Epithelial cell of prostate (primary cell): ENCODE measurements at regions not wholly inside any gene's neighbourhood (a gene's known extent, or its start where the extent isn't known, plus 50 kb on each side); places are given as distances from the start of the nearest gene placed in this dataset.

Experiments
- DNase-seq: peaks from one replicate; pipeline ENCODE4 v3.0.0-alpha.2; 2011; ENCODE audit warnings: low read depth, low spot score
- H3K27ac ChIP-seq: fragments of 450-650 bp; 2 replicates; pipeline ENCODE4 v1.5.1; 2017; ENCODE audit warnings: mild to moderate bottlenecking

DNA sequence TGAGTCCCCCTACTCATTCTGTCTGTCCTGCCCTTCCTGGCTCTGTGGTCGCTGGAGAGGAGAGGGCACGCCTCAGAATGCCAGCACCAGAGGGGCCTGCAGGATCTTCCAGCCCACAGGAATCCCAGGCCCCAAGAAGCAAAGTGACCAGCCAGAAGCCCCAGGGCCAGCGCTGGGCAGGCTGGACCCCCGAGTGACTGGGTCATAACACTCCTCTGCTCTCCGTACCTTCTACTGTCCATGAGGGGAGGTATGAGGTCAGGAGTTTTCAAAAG is 102.6 kb upstream of the GPR26 start:
- no peak overlapping the region for H3K27ac ChIP-seq
- no peak for DNase-seq

DNA sequence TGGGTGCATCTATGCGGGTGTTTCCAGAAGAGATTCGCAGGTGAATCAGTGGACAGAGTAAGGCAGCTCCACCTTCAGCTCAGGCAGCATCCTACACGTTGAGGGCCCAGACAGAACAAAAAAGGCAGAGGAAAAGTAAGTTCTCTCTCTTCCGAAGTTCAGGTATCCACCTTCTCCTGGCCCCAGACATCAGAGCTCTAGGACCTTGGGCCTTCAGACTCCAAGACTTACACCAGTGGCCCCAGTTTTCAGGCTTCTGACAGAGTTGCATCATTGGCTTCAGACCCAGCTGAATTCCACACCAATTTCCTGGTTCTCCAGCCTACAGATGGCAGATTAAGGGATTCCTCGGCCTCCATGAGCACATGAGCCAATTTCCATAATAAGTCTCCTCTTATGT is 102.2 kb upstream of the GPR26 start:
- DNase-seq = no peak
- H3K27ac ChIP-seq = no peak overlapping the region

DNA sequence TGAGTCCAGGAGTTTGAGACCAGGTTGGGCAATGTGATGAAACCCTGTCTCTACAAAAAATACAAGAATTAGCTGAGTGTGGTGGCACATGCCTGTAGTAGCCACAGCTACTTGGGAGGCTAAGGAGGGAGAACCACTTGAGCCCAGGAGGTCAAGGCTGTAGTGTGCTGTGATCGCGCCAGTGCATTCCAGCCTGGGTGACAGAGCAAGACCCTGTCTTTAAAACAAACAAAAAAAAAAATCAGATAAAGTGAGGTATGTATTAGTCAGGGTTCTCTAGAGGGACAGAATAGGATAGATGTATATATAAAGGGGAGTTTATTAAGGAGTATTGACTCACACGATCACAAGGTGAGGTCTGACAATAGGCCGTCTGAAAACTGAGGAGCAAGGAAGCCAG is 101.5 kb upstream of the GPR26 start:
- DNase-seq = no peak

DNA sequence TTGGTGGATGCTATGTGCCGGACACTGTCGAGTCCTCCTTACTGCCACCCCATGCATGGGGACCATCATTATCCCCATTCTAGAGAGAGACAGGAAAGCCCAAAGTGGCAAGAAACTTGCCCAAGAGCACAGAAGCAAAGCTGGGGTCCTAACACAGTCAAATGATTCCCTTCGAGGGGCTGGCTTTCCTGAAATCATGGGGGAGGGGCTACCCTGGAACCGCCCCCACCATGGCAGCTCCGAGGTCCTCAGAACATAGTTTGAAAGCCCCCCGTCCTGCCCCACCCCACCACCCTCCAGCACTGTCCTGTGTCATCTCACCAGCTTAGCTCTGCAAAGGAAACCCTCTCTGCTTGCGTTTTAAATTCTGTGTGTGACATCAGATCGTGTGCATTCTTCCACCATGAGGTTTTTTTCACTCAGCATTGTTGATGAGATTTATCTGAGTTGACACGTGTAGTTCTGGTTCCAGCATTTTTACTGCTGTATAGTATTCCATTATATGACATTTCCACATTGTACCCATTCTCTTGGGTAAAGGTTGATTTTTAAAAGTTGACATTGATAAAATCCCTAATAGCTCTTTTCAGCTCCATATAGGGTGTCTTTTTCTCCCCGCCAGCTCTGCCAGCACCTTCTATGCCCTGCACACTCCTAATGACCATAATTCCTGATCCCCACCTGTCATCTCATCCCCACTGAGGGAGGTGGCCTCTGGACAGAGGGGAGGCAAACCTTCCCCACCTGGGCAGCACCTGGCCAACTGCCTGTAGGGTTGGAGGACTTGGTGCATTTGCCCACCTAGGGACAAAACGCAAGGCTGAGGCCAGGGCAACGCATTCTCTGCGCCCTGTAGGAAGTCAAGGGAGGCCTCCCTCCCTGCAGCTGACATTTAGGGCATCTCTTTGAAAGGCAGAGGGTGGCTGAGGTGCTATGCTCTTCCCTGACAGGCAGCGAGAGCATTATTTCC is 100.2 kb upstream of the GPR26 start:
- DNase-seq = no peak
- H3K27ac ChIP-seq = no peak overlapping the region

More for the DNA sequence above, 101.5 kb upstream of the GPR26 start:
- H3K27ac ChIP-seq = no peak overlapping the region

DNA sequence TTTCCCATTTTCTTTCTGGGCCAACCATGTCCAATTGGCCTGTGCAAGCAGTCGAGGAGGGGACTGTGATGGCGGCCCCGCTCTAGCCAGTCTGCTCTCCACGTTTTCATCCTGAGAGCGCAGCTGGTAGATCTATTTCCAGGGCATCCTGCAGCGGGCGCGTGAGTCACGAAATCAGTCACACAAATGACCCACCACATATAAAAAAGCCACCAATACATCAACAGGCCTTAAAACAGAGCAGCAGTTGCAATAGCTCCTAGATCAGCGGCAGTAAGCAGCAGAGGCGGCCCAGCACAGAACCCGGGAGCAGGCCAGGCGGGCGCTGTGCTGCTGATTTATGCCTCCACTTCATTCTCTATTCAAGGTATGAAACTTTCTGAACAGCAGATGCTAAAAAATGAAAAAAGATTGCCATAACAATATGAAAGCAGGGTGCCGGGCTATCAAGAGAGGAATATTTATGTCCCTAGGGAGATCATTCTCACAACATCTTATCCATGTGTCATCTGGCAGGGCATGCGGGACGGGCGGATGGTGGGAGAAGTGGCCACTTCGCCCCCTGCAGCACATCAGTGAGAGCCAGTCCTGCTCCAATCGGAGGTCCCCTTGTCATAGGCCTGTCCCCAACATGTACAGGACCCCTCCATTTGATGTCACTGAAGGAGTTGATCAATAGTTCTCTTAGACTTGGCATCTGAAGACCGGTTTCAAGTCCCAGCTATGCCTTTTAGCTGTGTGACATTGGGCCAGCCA is 98.0 kb upstream of the GPR26 start:
- H3K27ac ChIP-seq = no peak overlapping the region
- no peak for DNase-seq

DNA sequence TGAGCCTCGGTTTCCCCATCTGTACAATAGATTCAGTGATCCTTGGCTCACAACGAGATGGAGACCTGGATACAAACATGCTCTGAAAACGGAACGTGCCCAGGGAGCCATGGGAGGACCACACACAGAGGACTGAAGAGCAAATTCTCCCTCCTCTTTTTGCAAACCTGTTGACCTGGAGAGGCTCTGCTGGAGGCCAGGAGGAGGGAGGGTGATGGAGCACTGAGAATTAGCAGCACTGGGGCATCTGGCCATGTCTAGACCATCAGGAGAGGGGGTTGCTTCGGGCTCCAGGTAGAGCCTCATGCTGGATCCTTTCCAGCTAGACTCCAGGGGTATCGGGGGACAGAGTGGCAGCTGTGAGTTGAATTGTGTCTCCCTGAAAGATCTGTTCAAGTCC is 97.4 kb upstream of the GPR26 start:
- DNase-seq = no peak

DNA sequence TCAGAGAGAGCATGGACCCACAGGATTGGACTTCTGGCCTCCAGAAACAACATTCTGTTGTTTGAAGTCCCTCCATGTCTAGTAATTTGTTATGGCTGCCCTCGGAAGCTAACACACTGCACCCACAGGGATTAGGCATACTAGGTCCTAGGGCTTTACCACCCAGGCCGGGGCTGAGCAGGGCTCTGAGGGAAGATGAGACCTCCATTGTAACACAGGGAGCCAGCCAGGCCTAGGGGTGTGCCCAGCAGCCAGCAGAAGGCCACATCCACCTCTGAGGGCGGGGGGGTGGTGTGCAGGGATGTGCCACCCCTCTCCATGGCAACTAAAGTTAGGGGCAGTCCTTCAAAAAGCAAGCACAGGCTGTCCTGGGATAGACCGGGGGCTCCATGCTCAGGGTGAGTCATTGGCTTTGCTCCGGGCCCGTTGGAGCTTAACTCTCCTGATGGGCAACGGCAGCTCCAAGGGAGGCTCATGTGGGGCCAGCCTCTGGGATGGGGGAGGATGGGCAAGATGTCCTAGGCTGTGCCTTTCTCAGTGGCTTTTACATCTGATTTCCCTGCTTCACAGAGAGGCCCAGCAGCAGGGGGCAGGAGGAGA is 96.6 kb upstream of the GPR26 start:
- H3K27ac ChIP-seq = no peak overlapping the region
- no peak for DNase-seq

More for the DNA sequence above, 97.4 kb upstream of the GPR26 start:
- H3K27ac ChIP-seq = no peak overlapping the region

DNA sequence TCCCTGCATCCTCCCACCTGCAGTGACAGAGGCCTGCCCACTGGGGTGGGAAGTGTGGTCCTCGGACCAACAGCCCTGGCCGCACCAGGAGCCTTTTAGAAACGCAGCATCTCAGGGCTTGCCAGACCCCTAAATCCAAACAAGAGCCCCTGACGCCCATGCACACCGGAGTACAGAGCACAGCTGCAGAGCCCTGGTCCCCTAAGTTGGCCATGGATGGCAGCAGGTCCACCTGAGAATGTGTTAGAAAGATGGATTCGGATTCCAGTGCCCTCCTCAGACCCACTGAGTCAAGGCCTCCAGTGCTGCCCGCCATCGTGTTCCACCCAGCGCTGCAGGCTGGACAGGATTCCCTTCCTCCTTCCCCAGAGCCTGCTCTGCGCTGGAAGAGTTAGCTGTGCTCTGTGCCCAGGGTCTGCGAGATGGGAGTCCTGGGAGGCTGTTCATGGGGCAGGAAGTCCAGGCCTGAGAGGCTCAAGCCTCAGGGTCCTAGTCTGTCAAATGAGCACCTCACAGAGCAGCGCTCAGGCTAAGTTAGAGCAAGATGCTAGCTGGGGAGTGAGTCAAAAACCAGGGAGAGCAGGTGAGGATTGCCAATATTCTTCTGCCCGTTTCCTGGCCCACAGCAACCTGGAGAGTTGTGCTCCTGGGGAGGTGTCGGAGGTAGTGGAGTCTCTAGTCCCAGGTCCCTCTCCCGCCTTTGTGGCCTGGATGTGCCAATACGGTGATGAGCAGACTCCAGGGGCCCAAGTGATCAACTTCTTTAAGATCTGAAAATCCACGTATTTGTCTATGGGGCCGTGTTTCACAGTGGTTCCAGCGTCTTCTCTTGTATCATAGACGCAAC is 95.9 kb upstream of the GPR26 start:
- no peak for DNase-seq
- no peak overlapping the region for H3K27ac ChIP-seq

DNA sequence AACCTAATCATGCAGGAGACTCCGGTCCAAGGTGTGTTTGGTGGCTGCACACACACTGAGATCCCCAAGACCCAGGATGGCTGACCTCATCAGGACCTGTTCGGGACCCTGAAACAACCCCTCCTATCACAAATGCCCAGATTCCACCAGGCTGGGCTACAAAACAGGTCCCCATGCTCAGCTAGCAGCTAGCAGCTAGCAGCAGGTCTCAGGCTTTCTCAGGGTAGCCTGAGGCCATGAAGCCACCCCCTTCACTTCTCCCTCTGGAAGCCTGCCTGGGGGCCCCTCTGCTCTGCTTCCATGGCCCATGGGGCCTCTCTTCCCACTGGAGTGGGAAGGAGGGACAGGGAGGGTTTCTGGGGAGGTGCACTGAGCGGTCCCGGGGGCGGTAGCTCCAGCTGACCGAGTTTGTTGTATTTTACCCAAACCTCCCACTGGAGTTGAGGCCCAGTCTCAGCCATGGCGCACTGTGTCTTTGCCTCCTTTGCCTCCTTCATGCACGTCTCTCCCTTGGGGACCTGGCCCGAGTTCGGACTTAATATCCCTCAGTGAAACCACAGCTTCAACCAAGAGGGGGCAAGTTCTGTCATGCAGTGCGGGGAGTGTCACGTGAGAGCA is 95.1 kb upstream of the GPR26 start:
- DNase-seq = no peak
- no peak overlapping the region for H3K27ac ChIP-seq

DNA sequence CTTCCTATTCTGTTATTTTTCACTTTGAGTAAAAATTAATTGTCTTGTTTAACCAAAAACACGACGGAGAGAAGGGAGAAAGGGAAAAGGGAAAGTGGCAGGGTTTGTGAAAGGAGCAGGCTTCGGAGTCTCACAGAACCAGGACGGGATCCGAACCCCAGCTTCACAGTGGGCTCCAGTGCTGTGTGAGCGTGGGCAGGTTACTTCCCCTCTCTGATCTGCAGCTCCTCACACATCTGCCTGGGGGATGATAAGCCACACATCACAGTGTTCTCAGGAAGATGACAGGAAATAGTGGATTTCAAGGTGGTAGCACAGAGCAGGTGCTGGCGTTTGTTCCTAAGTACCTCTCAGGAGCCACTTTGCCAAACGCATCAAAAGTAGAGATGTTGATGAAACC is 94.2 kb upstream of the GPR26 start:
- no peak for DNase-seq
- H3K27ac ChIP-seq = no peak overlapping the region

DNA sequence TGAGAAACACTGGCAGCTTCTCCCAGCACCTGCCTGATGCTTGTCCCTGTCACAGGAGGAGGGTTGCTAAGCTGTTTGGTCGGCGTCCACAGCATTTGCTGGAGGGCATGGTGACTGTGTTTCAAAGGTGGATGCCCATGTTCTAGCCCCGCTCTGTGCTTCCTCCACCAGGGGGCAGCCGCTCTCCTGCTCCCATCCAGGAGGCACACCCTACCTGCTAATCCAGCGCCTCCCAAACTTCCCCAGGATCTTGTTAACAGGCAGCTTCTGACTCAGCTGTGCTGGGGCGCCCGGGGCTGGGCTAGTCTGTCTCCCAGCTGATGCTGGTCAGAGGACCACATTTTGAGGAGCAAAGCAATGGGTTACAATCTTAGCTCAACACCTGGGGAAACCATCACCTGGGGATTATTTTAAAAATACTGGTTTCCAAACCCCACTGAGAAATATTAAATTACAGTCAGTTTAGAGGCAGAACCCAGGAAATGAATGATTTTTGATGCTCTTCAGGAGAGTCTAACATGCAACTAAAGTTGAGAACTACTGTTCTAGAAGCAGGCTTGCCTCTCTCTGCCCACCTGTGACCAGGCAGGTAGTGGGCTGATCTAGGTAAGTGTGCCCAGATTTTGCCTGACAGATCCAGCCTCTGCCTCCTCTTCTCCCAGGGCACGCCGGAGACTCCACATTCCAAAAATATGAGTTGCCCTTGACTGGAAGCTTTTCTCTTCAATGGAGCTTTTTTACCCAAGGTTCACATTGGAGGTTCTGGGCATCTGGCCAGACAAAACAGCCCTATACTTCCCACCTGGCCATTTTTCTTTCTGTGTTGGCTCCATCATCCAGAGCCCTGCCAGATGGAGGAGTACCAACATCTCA is 92.7 kb upstream of the GPR26 start:
- peak; percentile 66 for DNase-seq
- H3K27ac ChIP-seq = no peak overlapping the region

DNA sequence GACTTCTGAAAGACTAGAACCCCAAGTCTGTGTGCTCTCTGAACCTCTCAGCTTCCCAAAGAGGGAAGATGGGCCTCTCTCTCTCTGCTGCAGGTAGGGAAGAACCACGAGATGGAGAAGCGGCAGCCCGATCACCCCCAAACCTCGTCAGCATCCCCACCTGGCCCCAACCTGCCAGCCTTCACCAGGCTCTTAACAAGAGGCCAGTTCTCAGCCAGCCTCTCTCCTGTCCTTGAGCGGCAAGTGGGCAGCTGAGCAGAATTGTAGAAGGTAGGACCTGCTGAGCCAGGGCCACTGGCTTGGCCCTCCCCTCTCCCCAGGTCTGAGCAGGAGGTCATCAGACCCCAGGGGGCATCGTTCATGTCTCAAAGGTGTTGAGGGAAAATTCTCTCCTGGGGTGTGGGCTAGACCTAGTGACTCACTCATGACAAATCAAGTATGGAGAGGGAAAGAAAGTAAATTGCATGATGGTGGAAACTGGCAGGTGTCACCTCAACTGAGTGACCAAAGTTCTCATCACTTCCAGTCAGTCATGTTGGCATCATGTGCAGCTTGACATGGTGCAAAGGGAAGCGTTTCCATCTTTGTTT is 92.0 kb upstream of the GPR26 start:
- no peak for DNase-seq
- H3K27ac ChIP-seq = no peak overlapping the region

DNA sequence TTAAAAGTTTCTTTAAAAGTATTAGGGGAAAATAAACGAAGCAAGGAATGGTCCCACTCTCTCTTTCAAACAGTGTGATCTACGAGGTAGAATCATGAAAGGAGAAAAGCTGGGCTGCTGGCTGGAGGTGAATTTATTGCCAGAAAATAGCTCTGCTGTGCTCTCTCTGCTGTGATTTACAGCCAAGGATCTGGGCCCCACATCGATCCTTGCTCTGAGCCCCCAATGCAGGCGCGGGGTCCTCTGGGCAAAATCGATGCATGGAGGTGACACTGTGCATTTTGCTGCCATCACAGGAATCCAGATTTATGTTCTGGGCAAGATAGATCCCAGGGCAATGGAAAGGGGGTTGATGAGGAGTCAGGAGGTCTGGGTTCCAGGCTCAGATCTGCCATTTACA is 91.0 kb upstream of the GPR26 start:
- DNase-seq = no peak
- H3K27ac ChIP-seq = no peak overlapping the region

DNA sequence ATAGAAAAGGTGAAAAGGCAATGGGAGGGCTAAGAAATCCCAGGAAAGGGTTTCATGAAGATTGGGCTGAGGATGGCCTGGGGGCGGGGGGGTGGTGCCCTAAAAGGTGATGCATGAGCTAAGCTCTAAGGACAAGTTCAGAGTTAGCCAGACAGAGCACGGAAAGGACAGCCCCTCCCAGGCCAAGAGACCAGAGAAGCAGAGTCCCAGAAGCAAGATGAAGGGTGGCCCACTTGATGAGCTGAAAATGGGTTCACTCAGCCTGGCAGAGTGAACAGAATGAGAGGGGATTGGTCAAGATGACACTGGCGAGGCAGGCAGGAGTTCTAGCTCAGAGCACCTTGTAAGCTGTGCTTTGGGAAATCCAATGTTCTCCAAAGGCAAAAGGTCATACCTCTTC is 89.4 kb upstream of the GPR26 start:
- no peak for DNase-seq
- H3K27ac ChIP-seq = no peak overlapping the region

DNA sequence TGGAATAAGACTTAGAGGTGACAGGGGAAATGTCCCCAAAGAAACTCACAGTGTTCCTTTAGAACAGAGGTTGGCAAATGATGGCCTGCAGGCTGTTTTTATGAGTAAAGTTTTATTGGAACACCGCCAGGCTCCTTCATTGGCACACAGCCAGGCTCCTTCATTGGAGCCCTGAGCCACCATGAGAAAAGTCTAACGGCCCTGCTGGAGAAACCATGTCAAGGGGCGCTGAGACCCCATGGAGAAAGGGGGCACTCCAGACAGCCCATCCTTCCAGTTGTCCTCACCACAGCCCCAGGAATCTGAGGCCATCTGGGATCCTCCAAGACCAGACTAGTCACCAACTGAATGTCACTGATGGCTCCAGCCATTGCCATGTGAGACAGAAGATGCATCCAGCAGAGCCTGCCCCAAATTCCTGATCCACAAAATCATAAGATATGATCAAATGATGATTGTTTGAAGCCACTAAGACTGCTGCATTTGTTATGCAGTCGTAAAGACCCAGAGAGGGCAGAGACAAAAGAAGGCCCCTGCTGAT is 88.2 kb upstream of the GPR26 start:
- DNase-seq = no peak
- H3K27ac ChIP-seq = no peak overlapping the region

DNA sequence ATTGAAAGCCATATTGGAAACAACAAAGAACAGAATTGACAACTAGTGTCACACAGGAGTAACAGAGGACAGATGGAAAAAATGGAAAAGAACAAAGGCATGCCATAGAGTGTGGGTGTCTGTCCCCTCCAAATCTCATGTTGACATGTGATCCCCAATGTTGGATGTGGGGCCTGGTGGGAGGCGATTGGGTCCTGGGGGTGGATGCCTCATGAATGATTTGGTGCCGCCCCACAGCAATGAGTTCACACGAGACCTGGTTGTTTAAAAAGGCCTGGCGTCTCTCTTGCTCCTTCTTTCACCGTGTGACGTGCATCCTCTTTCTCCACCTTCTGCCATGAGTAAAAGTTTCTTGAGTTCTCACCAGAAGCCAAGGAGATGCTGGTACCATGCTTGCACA is 87.4 kb upstream of the GPR26 start:
- no peak for DNase-seq
- H3K27ac ChIP-seq = no peak overlapping the region

DNA sequence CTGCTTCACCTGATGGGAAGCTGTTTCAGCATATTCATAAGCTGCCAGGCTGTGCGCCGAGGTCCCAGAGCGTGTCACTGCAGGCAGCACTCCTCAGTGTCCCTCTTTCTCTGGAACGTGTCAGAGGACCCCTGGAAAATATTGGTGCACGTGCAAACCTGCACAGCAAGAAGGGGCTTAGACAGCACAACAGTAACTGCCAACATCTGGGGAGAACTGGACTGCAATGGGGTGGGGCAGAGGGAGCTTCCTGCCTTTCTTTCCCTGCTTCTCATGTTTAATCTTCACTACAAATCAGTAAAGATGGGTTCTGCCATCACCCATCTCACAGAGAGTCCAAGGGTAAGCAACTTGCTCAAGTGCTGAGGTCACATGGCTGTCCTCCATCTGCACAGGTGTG is 86.5 kb upstream of the GPR26 start:
- DNase-seq = no peak
- H3K27ac ChIP-seq = no peak overlapping the region

DNA sequence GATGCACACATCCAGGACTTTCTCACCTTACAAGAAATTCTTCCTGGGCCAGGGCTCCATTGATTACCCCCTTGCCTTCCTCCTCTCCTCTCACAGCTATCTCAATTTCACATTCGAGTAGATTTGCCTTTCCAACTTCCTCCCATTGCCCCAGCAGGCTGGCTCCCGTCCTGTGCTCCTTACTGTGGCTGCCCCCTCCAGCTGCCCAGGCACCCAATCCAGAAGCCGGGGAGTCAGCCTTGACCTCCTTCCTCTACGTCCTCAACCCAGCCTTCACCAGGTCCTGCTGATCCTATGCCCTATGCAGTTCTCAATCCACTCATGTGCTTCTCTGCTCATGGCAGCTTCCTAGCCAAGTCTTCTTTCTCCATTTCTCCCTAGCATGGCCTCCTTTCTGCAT is 85.7 kb upstream of the GPR26 start:
- H3K27ac ChIP-seq = no peak overlapping the region
- DNase-seq = no peak
